ENCODE measurements at regions not wholly inside any gene's neighbourhood (a gene's known extent, or its start where the extent isn't known, plus 50 kb on each side); places are given as distances from the start of the nearest gene placed in this dataset.

- Mint-ChIP-seq H3K9me3 (ENCODE audit: insufficient read depth) (no peaks in the 10 kb centered on the region), H3K4me1 (no peaks in the 10 kb centered on the region), H3K27ac (no peak overlapping the region), H3K4me3 (no peak overlapping the region), H3K27me3 (no peaks in the 10 kb centered on the region)
- WGBS (ENCODE audit: insufficient coverage), result no CpG with 5 or more reads among the region's 1 CpG
- ChIA-PET POLR2A (no interaction called here), CTCF (no interaction called here)
- ATAC-seq (ENCODE audit: low read depth), result no peak
- no peaks in the 10 kb centered on the region for H3K79me2 ChIP-seq (ENCODE audit: control insufficient read depth, insufficient read depth, low read length)
- H4K20me1 ChIP-seq (ENCODE audit: control insufficient read depth, insufficient read depth, low read length, poor library complexity, severe bottlenecking), result no peaks in the 10 kb centered on the region
- H3K9me3 ChIP-seq (ENCODE audit: control extremely low read depth in 1 of 3, control insufficient read depth in 2 of 3, insufficient read depth in 1 of 3, low read length in 2 of 3), result no peaks in the 10 kb centered on the region
- H3K36me3 ChIP-seq (replicated peaks in 1 of 2; ENCODE audit: control extremely low read depth in 1 of 2, control insufficient read depth in 1 of 2, extremely low read depth in 1 of 2, insufficient read depth in 2 of 2, low read length in 1 of 2), result no peaks in the 10 kb centered on the region
- no peak overlapping the region for H2AFZ ChIP-seq (ENCODE audit: insufficient read depth, low read depth, low read length, poor library complexity, severe bottlenecking)
- intact Hi-C loops (cut with micrococcal nuclease), result no loop called here
- H3K9ac ChIP-seq (ENCODE audit: low read length), result no peak overlapping the region
- H3K27me3 ChIP-seq (replicated peaks in 1 of 4; ENCODE audit: control extremely low read depth in 1 of 4, control insufficient read depth in 3 of 4, insufficient read depth in 4 of 4, low read length in 3 of 4), result no peaks in the 10 kb centered on the region
- no peak overlapping the region for H3K27ac ChIP-seq (ENCODE audit: low read length in 2 of 2)
- no peak for DNase-seq
- no peak overlapping the region for H3K4me3 ChIP-seq (ENCODE audit: control extremely low read depth in 1 of 5, extremely low read depth in 1 of 5, insufficient read depth in 1 of 5, low read depth in 2 of 5, low read length in 4 of 5)
- H3K4me1 ChIP-seq (ENCODE audit: control insufficient read depth in 2 of 2, insufficient read depth in 2 of 2, low read length in 2 of 2), result no peaks in the 10 kb centered on the region
- H3K4me2 ChIP-seq (replicated peaks; ENCODE audit: low read depth, low read length, poor library complexity, severe bottlenecking), result no peak overlapping the region
- TF ChIP-seq, protein P1, sequence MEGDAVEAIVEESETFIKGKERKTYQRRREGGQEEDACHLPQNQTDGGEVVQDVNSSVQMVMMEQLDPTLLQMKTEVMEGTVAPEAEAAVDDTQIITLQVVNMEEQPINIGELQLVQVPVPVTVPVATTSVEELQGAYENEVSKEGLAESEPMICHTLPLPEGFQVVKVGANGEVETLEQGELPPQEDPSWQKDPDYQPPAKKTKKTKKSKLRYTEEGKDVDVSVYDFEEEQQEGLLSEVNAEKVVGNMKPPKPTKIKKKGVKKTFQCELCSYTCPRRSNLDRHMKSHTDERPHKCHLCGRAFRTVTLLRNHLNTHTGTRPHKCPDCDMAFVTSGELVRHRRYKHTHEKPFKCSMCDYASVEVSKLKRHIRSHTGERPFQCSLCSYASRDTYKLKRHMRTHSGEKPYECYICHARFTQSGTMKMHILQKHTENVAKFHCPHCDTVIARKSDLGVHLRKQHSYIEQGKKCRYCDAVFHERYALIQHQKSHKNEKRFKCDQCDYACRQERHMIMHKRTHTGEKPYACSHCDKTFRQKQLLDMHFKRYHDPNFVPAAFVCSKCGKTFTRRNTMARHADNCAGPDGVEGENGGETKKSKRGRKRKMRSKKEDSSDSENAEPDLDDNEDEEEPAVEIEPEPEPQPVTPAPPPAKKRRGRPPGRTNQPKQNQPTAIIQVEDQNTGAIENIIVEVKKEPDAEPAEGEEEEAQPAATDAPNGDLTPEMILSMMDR (IDR thresholded peaks at IDR 0.05), result no peak
- no peak for TF ChIP-seq EZH2 (IDR thresholded peaks at IDR 0.05; ENCODE audit: borderline replicate concordance, insufficient read depth, low read depth, low read length, poor library complexity, severe bottlenecking)
Measured at GRCh38 chr7:85980740-85981139, 663.0 kb upstream of the GRM3 start.

GRCh38 chr7:85974176-85974575 lies 669.5 kb upstream of the GRM3 start:
- no peak overlapping the region for H3K4me2 ChIP-seq (replicated peaks; ENCODE audit: low read depth, low read length, poor library complexity, severe bottlenecking)
- H3K27me3 ChIP-seq (replicated peaks in 1 of 4; ENCODE audit: control extremely low read depth in 1 of 4, control insufficient read depth in 3 of 4, insufficient read depth in 4 of 4, low read length in 3 of 4), result no peaks in the 10 kb centered on the region
- no peak for DNase-seq
- H4K20me1 ChIP-seq (ENCODE audit: control insufficient read depth, insufficient read depth, low read length, poor library complexity, severe bottlenecking), result no peaks in the 10 kb centered on the region
- intact Hi-C loops (cut with micrococcal nuclease), result no loop called here
- Mint-ChIP-seq H3K9me3 (ENCODE audit: insufficient read depth) (peaks cover 2% of the 10 kb centered on the region), H3K4me1 (no peaks in the 10 kb centered on the region), H3K27me3 (no peaks in the 10 kb centered on the region), H3K4me3 (no peak overlapping the region), H3K27ac (no peak overlapping the region)
- H3K27ac ChIP-seq (ENCODE audit: low read length in 2 of 2), result no peak overlapping the region
- no peak overlapping the region for H2AFZ ChIP-seq (ENCODE audit: insufficient read depth, low read depth, low read length, poor library complexity, severe bottlenecking)
- H3K9me3 ChIP-seq (ENCODE audit: control extremely low read depth in 1 of 3, control insufficient read depth in 2 of 3, insufficient read depth in 1 of 3, low read length in 2 of 3), result peaks cover 0 to 14% (median 0%) of the 10 kb centered on the region in 3 donors
- no CpG with 5 or more reads among the region's 1 CpG for WGBS (ENCODE audit: insufficient coverage)
- H3K79me2 ChIP-seq (ENCODE audit: control insufficient read depth, insufficient read depth, low read length), result no peaks in the 10 kb centered on the region
- H3K4me1 ChIP-seq (ENCODE audit: control insufficient read depth in 2 of 2, insufficient read depth in 2 of 2, low read length in 2 of 2), result no peaks in the 10 kb centered on the region
- H3K36me3 ChIP-seq (replicated peaks in 1 of 2; ENCODE audit: control extremely low read depth in 1 of 2, control insufficient read depth in 1 of 2, extremely low read depth in 1 of 2, insufficient read depth in 2 of 2, low read length in 1 of 2), result no peaks in the 10 kb centered on the region
- POLR2A ChIA-PET, result no interaction called here
- H3K9ac ChIP-seq (ENCODE audit: low read length), result no peak overlapping the region
- no peak for ATAC-seq (ENCODE audit: low read depth)
- CTCF ChIA-PET, result no interaction called here
- no peak overlapping the region for H3K4me3 ChIP-seq (ENCODE audit: control extremely low read depth in 1 of 5, extremely low read depth in 1 of 5, insufficient read depth in 1 of 5, low read depth in 2 of 5, low read length in 4 of 5)
- TF ChIP-seq, protein P1 (IDR thresholded peaks at IDR 0.05), result no peak
- TF ChIP-seq EZH2 (IDR thresholded peaks at IDR 0.05; ENCODE audit: borderline replicate concordance, insufficient read depth, low read depth, low read length, poor library complexity, severe bottlenecking), result no peak
